ENCODE measurements at regions not wholly inside any gene's neighbourhood (a gene's known extent, or its start where the extent isn't known, plus 50 kb on each side); places are given as distances from the start of the nearest gene placed in this dataset.

- no peak for TF ChIP-seq SIRT6 (IDR thresholded peaks at IDR 0.05; ENCODE audit: low read length)
- no peak for TF ChIP-seq SIN3A (conservative IDR thresholded peaks at IDR 0.05 in 1 of 2, IDR thresholded peaks at IDR 0.05 in 1 of 2; ENCODE audit: low read depth in 1 of 2, low read length in 2 of 2)
- TF ChIP-seq BACH1 (IDR thresholded peaks at IDR 0.05; ENCODE audit: low read length): no peak
- TF ChIP-seq RAD21 (IDR thresholded peaks at IDR 0.05 in 1 of 2, conservative IDR thresholded peaks at IDR 0.05 in 1 of 2; ENCODE audit: low read depth in 2 of 2, low read length in 2 of 2): no peak
- TF ChIP-seq TBP (IDR thresholded peaks at IDR 0.05; ENCODE audit: low read depth, low read length): no peak
- no peak for TF ChIP-seq NANOG (IDR thresholded peaks at IDR 0.05; ENCODE audit: insufficient read depth, low read depth, low read length, poor library complexity, severe bottlenecking)
- TF ChIP-seq FOSL1 (IDR thresholded peaks at IDR 0.05; ENCODE audit: insufficient read depth, low read depth, low read length): no peak
- TF ChIP-seq EGR1 (IDR thresholded peaks at IDR 0.05; ENCODE audit: borderline replicate concordance, low read depth, low read length): no peak
- no peak for TF ChIP-seq HDAC6 (IDR thresholded peaks at IDR 0.05; ENCODE audit: low read depth, low read length)
- no peak for TF ChIP-seq JUND (IDR thresholded peaks at IDR 0.05; ENCODE audit: low read length)
- no peak for TF ChIP-seq E2F6 (IDR thresholded peaks at IDR 0.05)
- TF ChIP-seq KDM1A (IDR thresholded peaks at IDR 0.05; ENCODE audit: borderline replicate concordance, low read length): no peak
- 93% methylated on average over 2 of the region's 2 CpGs; no CpG with 5 or more reads in 1 of the 2 experiments for WGBS, 2 experiments (ENCODE audit: extremely low coverage in 1 of 2, insufficient coverage in 1 of 2, insufficient read length in 1 of 2, insufficient replicate concordance in 2 of 2, low coverage in 1 of 2, low lambda C conversion rate in 2 of 2, missing lambda C conversion rate in 1 of 2)
Measured at GRCh38 chr5:66299463-66299862, 155.4 kb downstream of the SREK1 start.

More at GRCh38 chr5:66299463-66299862, 155.4 kb downstream of the SREK1 start:
- Histone ChIP-seq H3K23ac (ENCODE audit: insufficient read length) (no peak overlapping the region), H3K27ac (ENCODE audit: low read depth, low read length) (no peak overlapping the region), H2BK20ac (ENCODE audit: low read length) (no peak overlapping the region), H4K20me1 (replicated peaks in 1 of 2; ENCODE audit: control insufficient read depth in 1 of 2, insufficient read depth in 2 of 2, low read length in 2 of 2) (no peaks in the 10 kb centered on the region), H3K4me1 (replicated peaks in 1 of 4; ENCODE audit: control insufficient read depth in 3 of 4, insufficient read depth in 4 of 4, low read length in 3 of 4) (no peaks in the 10 kb centered on the region), H2AK5ac (ENCODE audit: low read depth, low read length) (no peak overlapping the region), H3K27me3 (replicated peaks in 1 of 4; ENCODE audit: control insufficient read depth in 3 of 4, extremely low read depth in 1 of 4, insufficient read depth in 3 of 4, low read length in 3 of 4) (no peaks in the 10 kb centered on the region), H3K23me2 (ENCODE audit: low read depth, low read length) (no peaks in the 10 kb centered on the region), H3K79me2 (ENCODE audit: control insufficient read depth in 1 of 2, insufficient read depth in 2 of 2, low read length in 2 of 2) (no peaks in the 10 kb centered on the region), H3K36me3 (ENCODE audit: control insufficient read depth in 2 of 4, insufficient read depth in 4 of 4, low read length in 3 of 4) (no peaks in the 10 kb centered on the region), H3K4me2 (ENCODE audit: insufficient read depth in 1 of 2, low read depth in 2 of 2, low read length in 2 of 2) (no peak overlapping the region), H4K8ac (ENCODE audit: extremely low read depth, insufficient read depth, low read length) (no peak overlapping the region), H4K91ac (replicated peaks; ENCODE audit: insufficient read length, low read length) (no peak overlapping the region), H2BK12ac (ENCODE audit: low read depth, low read length) (no peak overlapping the region), H2BK120ac (replicated peaks; ENCODE audit: low read depth, low read length) (no peak overlapping the region), H3K56ac (replicated peaks; ENCODE audit: insufficient read length, low read depth, low read length) (no peak overlapping the region), H4K5ac (ENCODE audit: insufficient read length, low read depth, low read length) (no peak overlapping the region), H3K18ac (ENCODE audit: extremely low read depth, low read length) (no peak overlapping the region), H3K79me1 (ENCODE audit: low read depth, low read length) (no peaks in the 10 kb centered on the region), H2AFZ (ENCODE audit: low read length) (no peak overlapping the region), H2BK5ac (ENCODE audit: low read depth, low read length) (no peak overlapping the region), H3K4ac (replicated peaks; ENCODE audit: insufficient read length, low read depth, low read length) (no peak overlapping the region), H3K9me3 (ENCODE audit: insufficient read depth in 2 of 2, low read depth in 1 of 2, low read length in 1 of 2) (no peaks in the 10 kb centered on the region), H2BK15ac (ENCODE audit: low read length) (no peak overlapping the region), H3K9ac (replicated peaks in 1 of 4; ENCODE audit: extremely low read depth in 1 of 4, low read depth in 3 of 4, low read length in 3 of 4) (no peak overlapping the region), H3K4me3 (ENCODE audit: extremely low read depth in 1 of 4, insufficient read depth in 2 of 4, low read depth in 3 of 4, low read length in 4 of 4) (no peak overlapping the region), H3K14ac (ENCODE audit: insufficient read length) (no peak overlapping the region)
- POLR2A ChIA-PET (ENCODE audit: partially characterized antibody): no interaction called here
- DNase-seq (ENCODE audit: low read depth in 1 of 2, low spot score in 2 of 2) (no peak), FAIRE-seq (no peak)
- CTCF ChIA-PET (ENCODE audit: partially characterized antibody): interaction anchor here (1.0 to 5.7 kb wide), 3 partner anchors 8 to 471 kb away, joined by 3 to 34 read pairs (median 4); no protein-coding TSS in a partner anchor
